MM.1S (cell line): ENCODE measurements at regions not wholly inside any gene's neighbourhood (a gene's known extent, or its start where the extent isn't known, plus 50 kb on each side); places are given as distances from the start of the nearest gene placed in this dataset.

Source experiments
- DNase-seq: peaks from one replicate; pipeline ENCODE4 v3.0.0-alpha.2; 2015
- H2AFZ ChIP-seq: fragments of 300-600 bp; sonication (generic); 2 replicates; pipeline ENCODE4 v1.6.0; 2016; ENCODE audit warnings: antibody characterized with exemption, low read length
- H3F3A ChIP-seq: fragments of 300-600 bp; sonication (generic); 2 replicates; pipeline ENCODE4 v1.6.1; 2016; ENCODE audit warnings: mild to moderate bottlenecking, antibody characterized with exemption, low read length, moderate library complexity, mixed read lengths; ENCODE audit not compliant: insufficient read depth
- H3K27ac ChIP-seq: fragments of 300-600 bp; sonication (generic); 2 replicates; pipeline ENCODE4 v1.5.1; 2016; ENCODE audit warnings: mild to moderate bottlenecking, low read length
- H3K27me3 ChIP-seq: fragments of 300-600 bp; sonication (generic); replicated peaks from 2 replicates; pipeline ENCODE4 v1.6.0; 2016; ENCODE audit warnings: low read length; ENCODE audit not compliant: insufficient read depth
- H3K36me3 ChIP-seq: fragments of 300-600 bp; sonication (generic); replicated peaks from 2 replicates; pipeline ENCODE4 v1.6.1; 2016; ENCODE audit warnings: mild to moderate bottlenecking, low read length, mixed read lengths; ENCODE audit not compliant: insufficient read depth
- H3K4me1 ChIP-seq: fragments of 300-600 bp; sonication (generic); 2 replicates; pipeline ENCODE4 v1.6.1; 2016; ENCODE audit warnings: low read length, mixed read lengths
- H3K4me2 ChIP-seq: fragments of 300-600 bp; sonication (generic); 2 replicates; pipeline ENCODE4 v1.6.0; 2016; ENCODE audit warnings: low read depth, low read length
- H3K4me3 ChIP-seq: fragments of 300-600 bp; sonication (generic); 2 replicates; pipeline ENCODE4 v1.5.1; 2016; ENCODE audit warnings: low read length, mixed read lengths
- H3K79me2 ChIP-seq: fragments of 300-600 bp; sonication (generic); 2 replicates; pipeline ENCODE4 v1.6.1; 2016; ENCODE audit warnings: mixed run types, low read length, mixed read lengths
- H3K9ac ChIP-seq: fragments of 300-600 bp; sonication (generic); 2 replicates; pipeline ENCODE4 v1.6.1; 2016; ENCODE audit warnings: low read length, mixed read lengths
- H3K9me2 ChIP-seq: fragments of 300-600 bp; sonication (generic); replicated peaks from 2 replicates; pipeline ENCODE4 v1.6.1; 2016; ENCODE audit warnings: mild to moderate bottlenecking, low read length, mixed read lengths; ENCODE audit not compliant: insufficient read depth
- H3K9me3 ChIP-seq: fragments of 300-600 bp; sonication (generic); replicated peaks from 2 replicates; pipeline ENCODE4 v1.6.1; 2016; ENCODE audit warnings: mild to moderate bottlenecking, low read length, mixed read lengths; ENCODE audit not compliant: insufficient read depth
- H4K20me1 ChIP-seq: fragments of 300-600 bp; sonication (generic); 2 replicates; pipeline ENCODE4 v1.6.1; 2016; ENCODE audit warnings: mild to moderate bottlenecking, low read length, moderate library complexity, mixed read lengths; ENCODE audit not compliant: insufficient read depth
- CTCF ChIP-seq: fragments of 300-600 bp; sonication (generic); IDR thresholded peaks from 2 replicates; pipeline ENCODE4 v1.5.1; 2016; ENCODE audit warnings: antibody characterized with exemption, low read length, mixed read lengths
- EZH2 ChIP-seq: fragments of 300-600 bp; sonication (generic); optimal IDR thresholded peaks from 2 replicates; pipeline ENCODE3; 2017; ENCODE audit warnings: low read depth, mild to moderate bottlenecking, antibody characterized with exemption, low read length, mixed read lengths
- EZH2phosphoT487 ChIP-seq: fragments of 300-600 bp; sonication (generic); IDR thresholded peaks from 2 replicates; pipeline ENCODE4 v1.6.1; 2018; ENCODE audit warnings: antibody characterized with exemption, low read length

GRCh38 chr6:122005661-122006060, 393.8 kb upstream of the HSF2 start:
- H3K4me1 ChIP-seq = no peaks in the 10 kb centered on the region
- H3F3A ChIP-seq = no peaks in the 10 kb centered on the region
- no peaks in the 10 kb centered on the region for H3K9me2 ChIP-seq
- H3K27me3 ChIP-seq = no peaks in the 10 kb centered on the region
- H2AFZ ChIP-seq = no peak overlapping the region
- no peaks in the 10 kb centered on the region for H3K36me3 ChIP-seq
- H3K4me2 ChIP-seq = no peak overlapping the region
- H3K4me3 ChIP-seq = no peak overlapping the region
- no peak overlapping the region for H3K9ac ChIP-seq
- no peaks in the 10 kb centered on the region for H3K79me2 ChIP-seq
- no peak overlapping the region for H3K27ac ChIP-seq
- no peak for TF ChIP-seq EZH2phosphoT487
- no peak for TF ChIP-seq EZH2
- TF ChIP-seq CTCF = no peak
- no peaks in the 10 kb centered on the region for H3K9me3 ChIP-seq
- no peaks in the 10 kb centered on the region for H4K20me1 ChIP-seq
- DNase-seq = no peak

- H3K9me3 ChIP-seq = no peaks in the 10 kb centered on the region
- DNase-seq = no peak
- no peaks in the 10 kb centered on the region for H3K9me2 ChIP-seq
- H3K79me2 ChIP-seq = no peaks in the 10 kb centered on the region
- no peaks in the 10 kb centered on the region for H3K36me3 ChIP-seq
- no peak overlapping the region for H3K4me3 ChIP-seq
- no peak overlapping the region for H2AFZ ChIP-seq
- H3F3A ChIP-seq = no peaks in the 10 kb centered on the region
- TF ChIP-seq EZH2 (no peak), CTCF (no peak), EZH2phosphoT487 (no peak)
- H3K4me1 ChIP-seq = no peaks in the 10 kb centered on the region
- H3K9ac ChIP-seq = no peak overlapping the region
- no peak overlapping the region for H3K27ac ChIP-seq
- H3K27me3 ChIP-seq = no peaks in the 10 kb centered on the region
- H3K4me2 ChIP-seq = no peak overlapping the region
- no peaks in the 10 kb centered on the region for H4K20me1 ChIP-seq
Observed at GRCh38 chr6:122007339-122007738, 392.1 kb upstream of the HSF2 start.

- H3K27ac ChIP-seq = no peak overlapping the region
- no peaks in the 10 kb centered on the region for H3K9me3 ChIP-seq
- no peaks in the 10 kb centered on the region for H3K9me2 ChIP-seq
- H3K36me3 ChIP-seq = no peaks in the 10 kb centered on the region
- no peak for DNase-seq
- H3K9ac ChIP-seq = no peak overlapping the region
- no peaks in the 10 kb centered on the region for H3K27me3 ChIP-seq
- H4K20me1 ChIP-seq = no peaks in the 10 kb centered on the region
- no peaks in the 10 kb centered on the region for H3K4me1 ChIP-seq
- TF ChIP-seq CTCF (no peak), EZH2phosphoT487 (no peak), EZH2 (no peak)
- H3F3A ChIP-seq = no peaks in the 10 kb centered on the region
- H3K4me2 ChIP-seq = no peak overlapping the region
- H2AFZ ChIP-seq = no peak overlapping the region
- H3K4me3 ChIP-seq = no peak overlapping the region
- H3K79me2 ChIP-seq = no peaks in the 10 kb centered on the region
Observed at GRCh38 chr6:122008101-122008999, 391.1 kb upstream of the HSF2 start.
